WERI-Rb-1 (cell line): ENCODE measurements at regions not wholly inside any gene's neighbourhood (a gene's known extent, or its start where the extent isn't known, plus 50 kb on each side); places are given as distances from the start of the nearest gene placed in this dataset.

ENCODE experiments used
- DNase-seq: peaks from one replicate; pipeline ENCODE4 v3.0.0-alpha.2; 2020
- H3K27ac ChIP-seq: fragments of 250-450 bp; sonication (Bioruptor Pico); 2 replicates; pipeline ENCODE4 v1.5.1; 2020; ENCODE audit warnings: mild to moderate bottlenecking, moderate library complexity
- H3K27me3 ChIP-seq: fragments of 250-450 bp; sonication (Bioruptor Pico); 2 replicates; pipeline ENCODE4 v1.5.1; 2021; ENCODE audit warnings: mild to moderate bottlenecking, low read depth, moderate library complexity; ENCODE audit not compliant: insufficient read depth, severe bottlenecking
- H3K36me3 ChIP-seq: fragments of 250-450 bp; sonication (Bioruptor Pico); 2 replicates; pipeline ENCODE4 v1.5.1; 2020; ENCODE audit warnings: mild to moderate bottlenecking, moderate library complexity
- H3K4me3 ChIP-seq: 2 replicates; pipeline ENCODE4 v1.5.1; 2011; ENCODE audit warnings: low read depth, mild to moderate bottlenecking, control low read depth, low read length
- H3K9me3 ChIP-seq: fragments of 250-450 bp; sonication (Bioruptor Pico); 2 replicates; pipeline ENCODE4 v1.5.1; 2021; ENCODE audit warnings: mild to moderate bottlenecking, moderate library complexity; ENCODE audit not compliant: severe bottlenecking
- TF ChIP-seq, protein P1 (sequence below): IDR thresholded peaks from 2 replicates; pipeline ENCODE4 v1.5.1; 2011; ENCODE audit warnings: low read depth, mild to moderate bottlenecking, control low read depth, inconsistent platforms, low read length

DNA sequence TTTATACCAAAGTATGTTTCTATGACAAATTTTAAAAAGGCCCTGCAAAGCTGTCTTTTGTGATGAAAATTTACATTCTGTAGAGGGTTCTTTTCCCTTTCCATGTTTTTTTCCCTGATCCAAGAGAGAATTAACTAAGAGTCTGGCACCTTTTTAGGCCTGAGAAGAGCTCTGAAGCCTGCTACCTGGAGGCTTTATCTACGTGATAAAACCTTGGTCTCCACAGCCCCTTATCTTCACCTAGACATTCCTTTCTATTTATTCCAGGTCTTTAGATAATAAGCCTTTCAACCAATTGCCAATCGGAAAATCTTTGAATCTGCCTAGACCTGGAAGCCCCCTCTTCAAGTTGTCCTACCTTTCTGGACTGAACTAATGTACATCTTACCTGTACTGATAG lies 774.1 kb upstream of the LRRTM1 start:
- no peaks in the 10 kb centered on the region for H3K36me3 ChIP-seq
- DNase-seq: no peak
- H3K4me3 ChIP-seq: no peak overlapping the region
- no peaks in the 10 kb centered on the region for H3K27me3 ChIP-seq
- no peak overlapping the region for H3K27ac ChIP-seq
- no peaks in the 10 kb centered on the region for H3K9me3 ChIP-seq
- TF ChIP-seq, protein P1, sequence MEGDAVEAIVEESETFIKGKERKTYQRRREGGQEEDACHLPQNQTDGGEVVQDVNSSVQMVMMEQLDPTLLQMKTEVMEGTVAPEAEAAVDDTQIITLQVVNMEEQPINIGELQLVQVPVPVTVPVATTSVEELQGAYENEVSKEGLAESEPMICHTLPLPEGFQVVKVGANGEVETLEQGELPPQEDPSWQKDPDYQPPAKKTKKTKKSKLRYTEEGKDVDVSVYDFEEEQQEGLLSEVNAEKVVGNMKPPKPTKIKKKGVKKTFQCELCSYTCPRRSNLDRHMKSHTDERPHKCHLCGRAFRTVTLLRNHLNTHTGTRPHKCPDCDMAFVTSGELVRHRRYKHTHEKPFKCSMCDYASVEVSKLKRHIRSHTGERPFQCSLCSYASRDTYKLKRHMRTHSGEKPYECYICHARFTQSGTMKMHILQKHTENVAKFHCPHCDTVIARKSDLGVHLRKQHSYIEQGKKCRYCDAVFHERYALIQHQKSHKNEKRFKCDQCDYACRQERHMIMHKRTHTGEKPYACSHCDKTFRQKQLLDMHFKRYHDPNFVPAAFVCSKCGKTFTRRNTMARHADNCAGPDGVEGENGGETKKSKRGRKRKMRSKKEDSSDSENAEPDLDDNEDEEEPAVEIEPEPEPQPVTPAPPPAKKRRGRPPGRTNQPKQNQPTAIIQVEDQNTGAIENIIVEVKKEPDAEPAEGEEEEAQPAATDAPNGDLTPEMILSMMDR: no peak

DNA sequence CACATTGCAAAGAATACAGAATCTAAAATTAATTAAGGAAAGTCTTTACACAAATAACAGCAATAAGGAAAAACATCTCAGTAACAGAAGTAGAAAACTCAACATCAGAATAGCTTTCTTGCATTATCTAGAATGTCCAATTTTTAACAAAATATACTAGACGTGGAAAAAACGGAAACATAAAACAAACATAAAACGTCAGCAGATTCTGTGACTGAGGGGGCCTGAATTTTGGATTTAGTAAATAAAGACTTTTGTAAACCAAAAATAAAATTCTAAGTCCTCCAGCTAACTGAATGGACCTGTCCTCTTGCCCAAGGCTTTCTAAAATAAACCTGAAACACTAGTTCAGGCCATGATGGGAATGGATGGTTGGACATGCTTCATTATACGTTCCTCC lies 773.5 kb upstream of the LRRTM1 start:
- DNase-seq: no peak
- no peak overlapping the region for H3K4me3 ChIP-seq
- no peak overlapping the region for H3K27ac ChIP-seq
- TF ChIP-seq, protein P1: no peak
- no peaks in the 10 kb centered on the region for H3K9me3 ChIP-seq
- H3K27me3 ChIP-seq: no peaks in the 10 kb centered on the region
- no peaks in the 10 kb centered on the region for H3K36me3 ChIP-seq

DNA sequence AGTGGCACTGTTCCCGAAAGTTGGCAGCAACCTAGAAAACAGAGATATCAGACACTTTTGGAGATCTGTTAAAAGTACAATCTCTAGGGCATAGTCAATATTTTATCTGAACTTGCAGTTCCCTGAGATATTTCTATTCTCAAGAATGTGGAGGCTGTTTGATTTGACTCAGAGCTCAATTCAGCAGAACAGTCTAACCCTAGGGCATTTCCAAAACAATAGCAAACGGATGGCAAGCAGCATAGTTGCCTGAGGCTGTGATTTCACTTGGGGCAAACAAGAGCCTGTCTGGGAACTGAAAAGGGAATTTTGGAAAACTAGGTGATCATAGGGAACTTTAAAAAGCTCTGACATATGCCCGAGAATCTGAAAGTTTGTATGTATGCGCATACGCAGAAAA lies 772.8 kb upstream of the LRRTM1 start:
- DNase-seq: no peak
- Histone ChIP-seq H3K9me3 (no peaks in the 10 kb centered on the region), H3K27ac (no peak overlapping the region), H3K36me3 (no peaks in the 10 kb centered on the region), H3K27me3 (no peaks in the 10 kb centered on the region), H3K4me3 (no peak overlapping the region)
- TF ChIP-seq, protein P1: no peak

DNA sequence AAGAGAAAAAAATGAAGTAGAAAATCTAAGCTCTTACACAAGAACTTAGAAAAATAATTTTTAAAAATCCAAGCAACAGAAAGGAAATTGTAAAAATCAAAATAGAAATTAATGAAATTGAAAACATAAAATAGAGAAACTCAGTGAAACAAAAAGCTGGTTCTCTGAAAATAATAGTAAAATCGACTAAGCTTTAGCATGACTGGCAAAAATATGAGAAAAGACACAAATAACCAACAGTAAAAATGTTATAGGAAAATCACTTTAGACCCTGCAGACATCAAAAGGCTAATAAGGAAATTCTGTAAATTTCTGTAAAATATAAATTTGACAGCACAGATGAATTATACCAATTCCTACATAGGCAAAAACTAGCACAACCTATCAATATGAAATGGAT lies 768.9 kb upstream of the LRRTM1 start:
- no peaks in the 10 kb centered on the region for H3K9me3 ChIP-seq
- no peaks in the 10 kb centered on the region for H3K27me3 ChIP-seq
- TF ChIP-seq, protein P1: no peak
- H3K27ac ChIP-seq: no peak overlapping the region
- no peaks in the 10 kb centered on the region for H3K36me3 ChIP-seq
- no peak overlapping the region for H3K4me3 ChIP-seq
- DNase-seq: no peak

DNA sequence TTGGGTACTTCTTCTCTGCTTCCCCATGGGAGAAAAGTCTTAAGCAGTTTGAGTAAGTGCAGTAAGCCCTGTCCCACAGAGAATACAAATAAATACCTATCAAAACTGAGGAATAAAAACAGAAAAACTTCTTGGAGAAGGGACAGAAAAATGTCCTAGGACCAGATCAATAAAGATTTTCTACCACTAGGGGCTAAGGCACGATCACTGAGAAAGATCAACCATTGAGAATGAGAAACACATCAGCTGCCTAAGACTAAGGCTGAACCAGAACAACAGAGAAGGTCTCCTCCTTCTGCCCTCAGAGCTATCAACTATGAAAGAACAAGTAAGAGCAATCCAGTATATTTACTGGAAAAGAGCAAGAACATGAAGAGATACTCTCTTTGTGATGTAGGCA lies 763.6 kb upstream of the LRRTM1 start:
- TF ChIP-seq, protein P1: no peak
- Histone ChIP-seq H3K27me3 (no peaks in the 10 kb centered on the region), H3K36me3 (no peaks in the 10 kb centered on the region), H3K27ac (no peak overlapping the region), H3K4me3 (no peak overlapping the region), H3K9me3 (no peaks in the 10 kb centered on the region)
- no peak for DNase-seq

DNA sequence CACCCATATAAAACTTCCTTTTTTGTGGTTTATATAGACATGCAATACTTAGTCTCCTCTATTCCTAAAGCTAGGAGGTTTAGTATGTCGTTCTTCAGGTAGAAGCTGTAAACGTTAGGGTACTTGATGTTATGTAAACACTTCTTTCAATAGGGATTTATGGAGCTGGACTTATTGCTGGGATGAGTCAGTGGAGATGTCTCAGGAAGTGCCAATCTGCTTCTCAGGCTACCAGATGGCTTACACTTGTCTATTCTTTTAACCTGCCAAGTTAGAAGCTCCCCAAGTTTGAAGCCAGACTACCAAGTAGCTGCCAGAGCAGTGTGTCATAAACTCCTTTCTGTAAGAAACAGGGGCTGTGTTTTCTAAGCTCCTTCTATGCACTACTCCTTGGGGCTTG lies 756.5 kb upstream of the LRRTM1 start:
- H3K27ac ChIP-seq: no peak overlapping the region
- H3K27me3 ChIP-seq: no peaks in the 10 kb centered on the region
- TF ChIP-seq, protein P1: no peak
- no peaks in the 10 kb centered on the region for H3K9me3 ChIP-seq
- no peak overlapping the region for H3K4me3 ChIP-seq
- no peaks in the 10 kb centered on the region for H3K36me3 ChIP-seq
- no peak for DNase-seq
